ENCODE measurements at regions not wholly inside any gene's neighbourhood (a gene's known extent, or its start where the extent isn't known, plus 50 kb on each side); places are given as distances from the start of the nearest gene placed in this dataset.

DNA sequence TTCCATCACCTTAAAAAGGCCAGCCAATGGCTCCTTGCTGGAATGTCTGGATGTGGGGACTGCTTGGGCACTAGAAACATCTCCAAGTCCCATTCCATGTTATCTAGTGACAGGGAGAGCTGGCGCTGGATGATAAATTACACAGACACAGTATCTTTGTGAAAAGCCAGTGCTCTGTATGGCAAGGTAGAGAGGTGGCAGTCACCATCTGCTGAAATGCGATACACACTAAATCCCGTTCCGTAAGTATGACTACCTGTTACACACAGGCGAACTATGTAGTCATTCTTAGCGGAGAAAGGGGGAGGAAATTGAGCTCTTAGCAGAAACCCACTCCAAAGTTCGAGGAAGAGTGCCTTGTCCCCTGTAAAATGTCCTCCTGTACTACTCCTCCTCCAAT, 81.0 kb upstream of the MYOCD start:
- no peak for DNase-seq (ENCODE audit: low read depth, low spot score)

- DNase-seq (ENCODE audit: low read depth, low spot score): no peak
These were observed 77.2 kb upstream of the MYOCD start for GRCh38 chr17:12588531-12588930.

DNA sequence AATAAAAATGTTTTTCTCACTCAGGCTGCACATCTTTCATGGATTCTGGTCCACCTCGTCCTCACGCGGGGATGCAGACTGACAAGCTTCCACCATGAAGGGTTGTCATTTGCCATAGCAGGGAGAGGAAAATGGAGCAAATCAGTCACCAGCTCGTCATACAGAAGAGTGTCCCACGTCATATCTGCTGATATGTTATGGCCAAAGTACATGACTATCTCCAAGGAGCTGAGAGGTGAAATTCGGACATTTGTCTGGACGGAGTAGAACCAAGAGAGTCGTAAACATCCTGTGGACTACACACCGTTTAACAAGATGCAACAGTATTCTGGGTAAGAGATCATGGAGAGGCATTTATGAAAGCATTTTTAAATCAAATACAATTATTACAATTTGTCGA, 75.3 kb upstream of the MYOCD start:
- no peak for DNase-seq (ENCODE audit: low read depth, low spot score)

- no peak for DNase-seq (ENCODE audit: low read depth, low spot score)
These were observed 74.5 kb upstream of the MYOCD start for GRCh38 chr17:12591021-12591735.

DNA sequence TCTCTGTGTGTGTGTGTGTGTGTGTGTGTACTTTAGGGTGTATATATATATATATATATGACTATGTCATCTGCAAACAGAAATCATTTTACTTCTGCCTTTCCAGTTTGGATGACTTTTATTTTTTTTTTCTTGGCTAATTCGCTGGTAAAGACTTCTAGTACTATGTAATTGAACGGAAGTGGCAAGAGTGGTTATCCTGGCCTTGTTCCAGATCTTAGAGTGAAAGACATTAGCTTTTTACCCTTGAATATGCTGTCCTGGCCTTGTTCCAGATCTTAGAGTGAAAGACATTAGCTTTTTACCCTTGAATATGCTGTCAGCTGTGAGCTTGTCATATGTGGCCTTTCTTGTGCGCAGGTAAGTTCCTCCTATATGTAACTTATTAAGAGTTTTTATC, 72.7 kb upstream of the MYOCD start:
- DNase-seq (ENCODE audit: low read depth, low spot score): no peak

- DNase-seq (ENCODE audit: low read depth, low spot score): no peak
These were observed 68.7 kb upstream of the MYOCD start for GRCh38 chr17:12596961-12597360.

GRCh38 chr17:12597895-12598294, 67.8 kb upstream of the MYOCD start:
- DNase-seq (ENCODE audit: low read depth, low spot score): no peak

DNA sequence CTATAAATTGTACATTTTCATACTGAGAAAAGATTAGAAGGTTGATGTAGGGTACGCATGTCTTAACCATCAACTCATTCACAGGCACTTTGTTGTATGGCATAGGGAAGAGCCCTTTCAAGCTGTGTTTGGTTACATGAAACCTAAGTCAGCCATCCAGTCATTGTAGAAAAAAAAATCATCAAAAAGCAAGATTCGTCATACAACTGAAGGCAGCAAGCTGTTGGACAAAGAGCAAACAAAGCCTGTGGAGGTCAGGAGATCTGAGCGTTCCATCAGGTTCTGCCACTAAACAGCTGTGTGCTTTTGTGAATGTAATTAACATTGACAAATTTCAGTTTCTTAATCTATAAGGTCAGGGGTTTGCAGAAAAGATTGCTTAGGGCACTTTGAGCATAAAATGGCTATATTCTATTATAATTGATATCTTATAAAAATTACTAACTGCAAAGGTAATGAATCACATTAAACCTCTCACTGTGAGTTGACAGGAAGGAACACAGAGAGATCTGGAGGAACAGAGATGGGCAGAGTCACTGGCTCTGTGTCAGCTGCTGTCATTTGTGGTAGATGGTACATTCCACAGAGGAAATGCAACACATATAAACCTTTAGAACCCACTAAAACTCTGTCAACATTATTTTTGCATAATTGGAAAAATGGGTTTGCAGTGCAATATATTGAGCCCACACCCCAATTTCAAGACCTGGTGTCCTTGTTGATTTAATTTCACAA, 66.3 kb upstream of the MYOCD start:
- DNase-seq (ENCODE audit: low read depth, low spot score): no peak

- no peak for DNase-seq (ENCODE audit: low read depth, low spot score)
These were observed 65.3 kb upstream of the MYOCD start for GRCh38 chr17:12600349-12600748.

DNA sequence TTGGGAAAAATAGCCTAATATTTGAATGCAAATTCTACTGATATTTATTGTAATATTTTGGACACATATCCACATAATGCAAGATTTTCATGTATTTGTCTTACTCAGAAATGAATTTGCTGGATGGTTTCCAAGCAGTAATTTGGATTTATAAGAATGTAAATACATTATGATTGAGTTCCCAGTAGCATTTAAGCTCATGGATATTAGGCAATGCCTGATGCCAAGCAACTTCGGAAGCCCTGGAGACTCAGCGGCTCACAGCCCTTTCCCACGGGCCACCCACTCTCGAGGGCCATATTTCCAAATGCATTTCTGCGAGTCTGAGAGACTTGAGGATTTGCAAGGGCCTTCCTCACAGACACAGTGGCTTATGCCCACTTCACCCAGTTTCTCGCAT, 62.1 kb upstream of the MYOCD start:
- no peak for DNase-seq (ENCODE audit: low read depth, low spot score)

- no peak for DNase-seq (ENCODE audit: low read depth, low spot score)
These were observed 60.5 kb upstream of the MYOCD start for GRCh38 chr17:12605222-12605621.

DNA sequence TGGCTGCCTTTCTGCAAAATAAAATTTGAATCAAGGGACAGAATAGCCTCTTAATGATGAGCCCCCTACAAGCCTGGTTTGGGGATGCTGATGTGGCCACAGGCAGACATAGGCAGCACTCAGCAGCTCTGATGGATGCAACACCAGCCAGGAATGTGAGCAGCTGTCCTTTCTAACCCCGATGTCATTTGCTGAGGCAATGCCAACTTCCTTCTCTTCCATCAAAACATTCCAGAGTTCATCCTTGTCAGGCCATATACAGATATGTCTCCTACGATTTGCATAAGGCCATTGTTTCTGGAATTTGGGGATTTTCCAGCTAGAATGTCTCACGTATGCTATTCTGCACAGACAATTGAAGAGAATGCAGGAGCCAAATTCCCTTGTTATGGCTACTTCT, 52.1 kb upstream of the MYOCD start:
- no peak for DNase-seq (ENCODE audit: low read depth, low spot score)

Data from smooth muscle cell of the brain vasculature (primary cell).